ENCODE measurements at regions not wholly inside any gene's neighbourhood (a gene's known extent, or its start where the extent isn't known, plus 50 kb on each side); places are given as distances from the start of the nearest gene placed in this dataset.

DNA sequence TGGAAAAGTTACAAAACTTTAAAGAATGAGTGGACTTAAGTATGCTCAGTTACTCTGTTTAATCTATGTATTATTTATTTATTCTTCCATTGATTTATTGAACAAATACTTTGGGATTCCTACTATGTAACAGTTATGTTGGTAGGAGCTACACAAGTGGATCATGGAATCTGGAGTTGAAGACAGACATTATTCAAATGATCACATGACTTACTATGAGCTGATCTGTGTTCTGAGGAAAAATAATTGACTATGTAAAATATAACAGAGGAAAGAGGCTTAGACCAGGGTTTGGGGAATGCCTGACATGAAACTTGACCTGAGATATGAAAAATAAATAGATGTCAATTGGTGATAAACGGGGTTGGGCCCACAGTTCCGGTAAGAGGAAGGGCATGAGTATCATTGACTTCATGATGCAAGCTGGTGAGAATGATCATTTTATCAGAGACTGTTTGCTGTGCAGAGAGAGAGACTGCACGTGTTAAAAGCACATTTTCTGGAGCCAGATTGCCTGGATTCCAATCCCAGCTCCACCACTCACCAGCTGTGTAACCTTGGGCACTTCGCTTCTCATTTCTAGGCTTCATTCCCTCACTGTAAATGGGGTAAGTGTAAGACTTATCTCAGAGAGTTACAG lies 179.0 kb downstream of the SPCS3 start:
- Histone ChIP-seq H3K4me3 (ENCODE audit: low read depth in 1 of 2, low read length in 2 of 2) (no peak overlapping the region), H3K4me2 (ENCODE audit: insufficient read depth, low read length) (no peak overlapping the region), H3K79me2 (ENCODE audit: insufficient read depth, low read length) (no peaks in the 10 kb centered on the region), H2AFZ (ENCODE audit: low read depth, low read length) (no peak overlapping the region), H3K36me3 (ENCODE audit: insufficient read depth, low read length) (no peaks in the 10 kb centered on the region), H3K4me1 (ENCODE audit: insufficient read depth, low read length) (no peaks in the 10 kb centered on the region), H3K27me3 (ENCODE audit: insufficient read depth, low read length, poor library complexity) (peaks cover 10% of the 10 kb centered on the region), H3K27ac (ENCODE audit: low read length) (no peak overlapping the region), H3K9ac (ENCODE audit: low read depth, low read length) (no peak overlapping the region), H4K20me1 (ENCODE audit: insufficient read depth, low read length) (no peaks in the 10 kb centered on the region), H3K9me3 (ENCODE audit: insufficient read depth, low read length, severe bottlenecking) (no peaks in the 10 kb centered on the region)
- no peak for TF ChIP-seq EZH2 (IDR thresholded peaks at IDR 0.05; ENCODE audit: borderline replicate concordance, low read depth, low read length, severe bottlenecking)
- TF ChIP-seq, protein P1, sequence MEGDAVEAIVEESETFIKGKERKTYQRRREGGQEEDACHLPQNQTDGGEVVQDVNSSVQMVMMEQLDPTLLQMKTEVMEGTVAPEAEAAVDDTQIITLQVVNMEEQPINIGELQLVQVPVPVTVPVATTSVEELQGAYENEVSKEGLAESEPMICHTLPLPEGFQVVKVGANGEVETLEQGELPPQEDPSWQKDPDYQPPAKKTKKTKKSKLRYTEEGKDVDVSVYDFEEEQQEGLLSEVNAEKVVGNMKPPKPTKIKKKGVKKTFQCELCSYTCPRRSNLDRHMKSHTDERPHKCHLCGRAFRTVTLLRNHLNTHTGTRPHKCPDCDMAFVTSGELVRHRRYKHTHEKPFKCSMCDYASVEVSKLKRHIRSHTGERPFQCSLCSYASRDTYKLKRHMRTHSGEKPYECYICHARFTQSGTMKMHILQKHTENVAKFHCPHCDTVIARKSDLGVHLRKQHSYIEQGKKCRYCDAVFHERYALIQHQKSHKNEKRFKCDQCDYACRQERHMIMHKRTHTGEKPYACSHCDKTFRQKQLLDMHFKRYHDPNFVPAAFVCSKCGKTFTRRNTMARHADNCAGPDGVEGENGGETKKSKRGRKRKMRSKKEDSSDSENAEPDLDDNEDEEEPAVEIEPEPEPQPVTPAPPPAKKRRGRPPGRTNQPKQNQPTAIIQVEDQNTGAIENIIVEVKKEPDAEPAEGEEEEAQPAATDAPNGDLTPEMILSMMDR (IDR thresholded peaks at IDR 0.05; ENCODE audit: borderline replicate concordance, extremely low read depth, low read length, poor library complexity, severe bottlenecking), result no peak
- no peak for DNase-seq
- ATAC-seq (ENCODE audit: insufficient read depth, low read depth), result no peak

DNA sequence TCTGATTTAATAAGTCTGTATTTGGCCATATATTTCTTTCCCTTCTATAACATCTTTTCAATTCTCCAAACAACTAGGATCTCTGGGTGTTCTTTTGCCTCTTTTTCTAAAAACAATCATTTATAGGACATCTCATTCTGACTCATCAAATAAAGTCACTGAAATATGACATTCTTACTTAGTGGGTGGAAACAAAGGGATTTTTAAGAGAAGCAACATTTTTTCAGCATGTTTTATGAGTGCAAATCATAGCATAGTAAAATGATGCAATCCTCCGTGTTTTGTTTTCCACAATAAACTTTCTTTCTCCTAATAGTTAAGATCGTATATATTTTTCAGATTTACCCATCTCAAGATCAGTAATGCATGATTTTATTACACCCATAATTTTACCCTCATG lies 179.8 kb downstream of the SPCS3 start:
- H3K27me3 ChIP-seq (ENCODE audit: insufficient read depth, low read length, poor library complexity), result peaks cover 10% of the 10 kb centered on the region
- DNase-seq, result no peak
- H4K20me1 ChIP-seq (ENCODE audit: insufficient read depth, low read length), result no peaks in the 10 kb centered on the region
- no peaks in the 10 kb centered on the region for H3K79me2 ChIP-seq (ENCODE audit: insufficient read depth, low read length)
- H3K27ac ChIP-seq (ENCODE audit: low read length), result no peak overlapping the region
- no peaks in the 10 kb centered on the region for H3K36me3 ChIP-seq (ENCODE audit: insufficient read depth, low read length)
- no peaks in the 10 kb centered on the region for H3K4me1 ChIP-seq (ENCODE audit: insufficient read depth, low read length)
- no peak overlapping the region for H3K9ac ChIP-seq (ENCODE audit: low read depth, low read length)
- no peak overlapping the region for H2AFZ ChIP-seq (ENCODE audit: low read depth, low read length)
- ATAC-seq (ENCODE audit: insufficient read depth, low read depth), result no peak
- TF ChIP-seq, protein P1 (IDR thresholded peaks at IDR 0.05; ENCODE audit: borderline replicate concordance, extremely low read depth, low read length, poor library complexity, severe bottlenecking), result no peak
- TF ChIP-seq EZH2 (IDR thresholded peaks at IDR 0.05; ENCODE audit: borderline replicate concordance, low read depth, low read length, severe bottlenecking), result no peak
- H3K9me3 ChIP-seq (ENCODE audit: insufficient read depth, low read length, severe bottlenecking), result no peaks in the 10 kb centered on the region
- no peak overlapping the region for H3K4me3 ChIP-seq (ENCODE audit: low read depth in 1 of 2, low read length in 2 of 2)
- H3K4me2 ChIP-seq (ENCODE audit: insufficient read depth, low read length), result no peak overlapping the region

DNA sequence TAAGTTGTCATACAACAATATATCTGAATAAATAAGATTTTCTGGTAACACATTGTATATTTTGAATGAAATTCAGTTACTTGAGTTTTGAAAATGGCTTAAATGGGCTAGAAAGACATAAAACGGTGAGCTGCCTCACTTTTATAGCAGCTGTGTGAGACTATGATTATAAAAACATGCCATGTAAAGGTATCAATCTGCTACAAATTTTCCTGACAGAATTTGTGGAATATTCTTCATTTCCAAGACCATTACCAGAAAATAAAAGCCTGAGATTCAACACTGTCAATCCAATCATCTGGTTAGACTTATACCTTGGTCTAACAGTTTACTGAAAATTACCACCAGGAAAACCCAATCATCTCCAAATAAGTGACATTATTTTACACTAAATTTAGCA lies 181.1 kb downstream of the SPCS3 start:
- Histone ChIP-seq H3K4me2 (ENCODE audit: insufficient read depth, low read length) (no peak overlapping the region), H3K4me3 (ENCODE audit: low read depth in 1 of 2, low read length in 2 of 2) (no peak overlapping the region), H3K4me1 (ENCODE audit: insufficient read depth, low read length) (no peaks in the 10 kb centered on the region), H3K9me3 (ENCODE audit: insufficient read depth, low read length, severe bottlenecking) (no peaks in the 10 kb centered on the region), H4K20me1 (ENCODE audit: insufficient read depth, low read length) (no peaks in the 10 kb centered on the region), H3K27me3 (ENCODE audit: insufficient read depth, low read length, poor library complexity) (peaks cover 8% of the 10 kb centered on the region), H2AFZ (ENCODE audit: low read depth, low read length) (no peak overlapping the region), H3K27ac (ENCODE audit: low read length) (no peak overlapping the region), H3K79me2 (ENCODE audit: insufficient read depth, low read length) (no peaks in the 10 kb centered on the region), H3K9ac (ENCODE audit: low read depth, low read length) (no peak overlapping the region), H3K36me3 (ENCODE audit: insufficient read depth, low read length) (no peaks in the 10 kb centered on the region)
- DNase-seq, result no peak
- TF ChIP-seq EZH2 (IDR thresholded peaks at IDR 0.05; ENCODE audit: borderline replicate concordance, low read depth, low read length, severe bottlenecking), result no peak
- TF ChIP-seq, protein P1 (IDR thresholded peaks at IDR 0.05; ENCODE audit: borderline replicate concordance, extremely low read depth, low read length, poor library complexity, severe bottlenecking), result no peak
- no peak for ATAC-seq (ENCODE audit: insufficient read depth, low read depth)

All from DND-41 (cell line).